H1 (cell line): ENCODE measurements at regions not wholly inside any gene's neighbourhood (a gene's known extent, or its start where the extent isn't known, plus 50 kb on each side); places are given as distances from the start of the nearest gene placed in this dataset.

ENCODE experiments used
- CHD2 ChIP-seq: IDR thresholded peaks from 2 replicates; pipeline ENCODE4 v1.6.1; 2012; ENCODE audit warnings: low read length, improper control_type of control experiment
- EGR1 ChIP-seq: IDR thresholded peaks from 2 replicates; pipeline ENCODE4 v1.6.1; 2011; ENCODE audit warnings: low read depth, low read length, borderline replicate concordance
- PHF8 ChIP-seq: fragments of 200-600 bp; sonication (generic); conservative IDR thresholded peaks from 2 replicates; pipeline ENCODE4 v1.7.1; 2012; ENCODE audit warnings: low read depth, mild to moderate bottlenecking, inconsistent platforms, low read length, moderate library complexity
- TF ChIP-seq, protein P1 (sequence below): fragments of 300-600 bp; sonication (generic); IDR thresholded peaks from 2 replicates; pipeline ENCODE4 v1.7.1; 2012; ENCODE audit warnings: low read length, moderate library complexity, mild to moderate bottlenecking, inconsistent platforms; ENCODE audit not compliant: insufficient replicate concordance

DNA sequence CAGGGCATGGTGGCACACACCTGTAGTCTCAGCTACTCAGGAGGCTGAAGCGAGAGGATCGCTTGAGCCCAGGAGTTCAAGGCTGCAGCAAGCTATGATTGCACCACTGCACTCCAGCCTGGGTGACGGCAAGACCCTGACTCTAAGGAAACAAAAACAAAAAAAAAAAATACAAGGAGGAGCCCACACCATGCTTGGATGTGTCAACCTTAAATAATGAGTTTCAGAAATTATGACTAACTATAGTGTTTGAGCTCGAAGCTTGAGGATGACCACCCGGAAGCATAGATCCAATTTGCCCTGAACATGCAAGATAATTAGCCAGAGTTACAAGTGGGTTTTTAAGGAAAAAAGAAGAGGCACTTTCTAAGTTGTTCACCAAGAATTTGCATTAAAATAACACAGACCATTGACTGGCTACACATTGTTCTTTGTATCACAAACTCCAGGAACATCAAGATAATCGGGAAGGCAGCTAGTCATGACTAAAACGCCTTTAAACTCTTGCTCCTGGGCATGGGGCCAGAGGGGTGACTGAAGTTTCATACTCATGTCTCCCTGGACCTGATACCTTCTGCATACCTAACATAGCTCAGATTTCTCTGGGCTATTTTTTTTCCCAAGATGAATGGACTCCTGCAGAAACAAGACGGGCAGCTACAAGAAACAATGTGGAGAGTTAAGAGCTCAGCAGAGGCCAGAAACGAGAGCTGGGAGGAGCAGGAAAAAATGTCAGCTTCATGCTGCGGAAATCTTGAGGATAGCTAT is 289.6 kb downstream of the PREX1 start (continued):
- TF ChIP-seq, protein P1, sequence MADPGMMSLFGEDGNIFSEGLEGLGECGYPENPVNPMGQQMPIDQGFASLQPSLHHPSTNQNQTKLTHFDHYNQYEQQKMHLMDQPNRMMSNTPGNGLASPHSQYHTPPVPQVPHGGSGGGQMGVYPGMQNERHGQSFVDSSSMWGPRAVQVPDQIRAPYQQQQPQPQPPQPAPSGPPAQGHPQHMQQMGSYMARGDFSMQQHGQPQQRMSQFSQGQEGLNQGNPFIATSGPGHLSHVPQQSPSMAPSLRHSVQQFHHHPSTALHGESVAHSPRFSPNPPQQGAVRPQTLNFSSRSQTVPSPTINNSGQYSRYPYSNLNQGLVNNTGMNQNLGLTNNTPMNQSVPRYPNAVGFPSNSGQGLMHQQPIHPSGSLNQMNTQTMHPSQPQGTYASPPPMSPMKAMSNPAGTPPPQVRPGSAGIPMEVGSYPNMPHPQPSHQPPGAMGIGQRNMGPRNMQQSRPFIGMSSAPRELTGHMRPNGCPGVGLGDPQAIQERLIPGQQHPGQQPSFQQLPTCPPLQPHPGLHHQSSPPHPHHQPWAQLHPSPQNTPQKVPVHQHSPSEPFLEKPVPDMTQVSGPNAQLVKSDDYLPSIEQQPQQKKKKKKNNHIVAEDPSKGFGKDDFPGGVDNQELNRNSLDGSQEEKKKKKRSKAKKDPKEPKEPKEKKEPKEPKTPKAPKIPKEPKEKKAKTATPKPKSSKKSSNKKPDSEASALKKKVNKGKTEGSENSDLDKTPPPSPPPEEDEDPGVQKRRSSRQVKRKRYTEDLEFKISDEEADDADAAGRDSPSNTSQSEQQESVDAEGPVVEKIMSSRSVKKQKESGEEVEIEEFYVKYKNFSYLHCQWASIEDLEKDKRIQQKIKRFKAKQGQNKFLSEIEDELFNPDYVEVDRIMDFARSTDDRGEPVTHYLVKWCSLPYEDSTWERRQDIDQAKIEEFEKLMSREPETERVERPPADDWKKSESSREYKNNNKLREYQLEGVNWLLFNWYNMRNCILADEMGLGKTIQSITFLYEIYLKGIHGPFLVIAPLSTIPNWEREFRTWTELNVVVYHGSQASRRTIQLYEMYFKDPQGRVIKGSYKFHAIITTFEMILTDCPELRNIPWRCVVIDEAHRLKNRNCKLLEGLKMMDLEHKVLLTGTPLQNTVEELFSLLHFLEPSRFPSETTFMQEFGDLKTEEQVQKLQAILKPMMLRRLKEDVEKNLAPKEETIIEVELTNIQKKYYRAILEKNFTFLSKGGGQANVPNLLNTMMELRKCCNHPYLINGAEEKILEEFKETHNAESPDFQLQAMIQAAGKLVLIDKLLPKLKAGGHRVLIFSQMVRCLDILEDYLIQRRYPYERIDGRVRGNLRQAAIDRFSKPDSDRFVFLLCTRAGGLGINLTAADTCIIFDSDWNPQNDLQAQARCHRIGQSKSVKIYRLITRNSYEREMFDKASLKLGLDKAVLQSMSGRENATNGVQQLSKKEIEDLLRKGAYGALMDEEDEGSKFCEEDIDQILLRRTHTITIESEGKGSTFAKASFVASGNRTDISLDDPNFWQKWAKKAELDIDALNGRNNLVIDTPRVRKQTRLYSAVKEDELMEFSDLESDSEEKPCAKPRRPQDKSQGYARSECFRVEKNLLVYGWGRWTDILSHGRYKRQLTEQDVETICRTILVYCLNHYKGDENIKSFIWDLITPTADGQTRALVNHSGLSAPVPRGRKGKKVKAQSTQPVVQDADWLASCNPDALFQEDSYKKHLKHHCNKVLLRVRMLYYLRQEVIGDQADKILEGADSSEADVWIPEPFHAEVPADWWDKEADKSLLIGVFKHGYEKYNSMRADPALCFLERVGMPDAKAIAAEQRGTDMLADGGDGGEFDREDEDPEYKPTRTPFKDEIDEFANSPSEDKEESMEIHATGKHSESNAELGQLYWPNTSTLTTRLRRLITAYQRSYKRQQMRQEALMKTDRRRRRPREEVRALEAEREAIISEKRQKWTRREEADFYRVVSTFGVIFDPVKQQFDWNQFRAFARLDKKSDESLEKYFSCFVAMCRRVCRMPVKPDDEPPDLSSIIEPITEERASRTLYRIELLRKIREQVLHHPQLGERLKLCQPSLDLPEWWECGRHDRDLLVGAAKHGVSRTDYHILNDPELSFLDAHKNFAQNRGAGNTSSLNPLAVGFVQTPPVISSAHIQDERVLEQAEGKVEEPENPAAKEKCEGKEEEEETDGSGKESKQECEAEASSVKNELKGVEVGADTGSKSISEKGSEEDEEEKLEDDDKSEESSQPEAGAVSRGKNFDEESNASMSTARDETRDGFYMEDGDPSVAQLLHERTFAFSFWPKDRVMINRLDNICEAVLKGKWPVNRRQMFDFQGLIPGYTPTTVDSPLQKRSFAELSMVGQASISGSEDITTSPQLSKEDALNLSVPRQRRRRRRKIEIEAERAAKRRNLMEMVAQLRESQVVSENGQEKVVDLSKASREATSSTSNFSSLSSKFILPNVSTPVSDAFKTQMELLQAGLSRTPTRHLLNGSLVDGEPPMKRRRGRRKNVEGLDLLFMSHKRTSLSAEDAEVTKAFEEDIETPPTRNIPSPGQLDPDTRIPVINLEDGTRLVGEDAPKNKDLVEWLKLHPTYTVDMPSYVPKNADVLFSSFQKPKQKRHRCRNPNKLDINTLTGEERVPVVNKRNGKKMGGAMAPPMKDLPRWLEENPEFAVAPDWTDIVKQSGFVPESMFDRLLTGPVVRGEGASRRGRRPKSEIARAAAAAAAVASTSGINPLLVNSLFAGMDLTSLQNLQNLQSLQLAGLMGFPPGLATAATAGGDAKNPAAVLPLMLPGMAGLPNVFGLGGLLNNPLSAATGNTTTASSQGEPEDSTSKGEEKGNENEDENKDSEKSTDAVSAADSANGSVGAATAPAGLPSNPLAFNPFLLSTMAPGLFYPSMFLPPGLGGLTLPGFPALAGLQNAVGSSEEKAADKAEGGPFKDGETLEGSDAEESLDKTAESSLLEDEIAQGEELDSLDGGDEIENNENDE: no peak
- TF ChIP-seq EGR1 (no peak), CHD2 (no peak), PHF8 (no peak)
- TF ChIP-seq, all 59 proteins: peak for 3
